Activated CD8-positive, alpha-beta T cell treated with anti-CD3 and anti-CD28 coated beads, Interleukin-2, amount 10 ng/mL, durations not matched to agents 7 days and 5 days (primary cell): ENCODE measurements at regions not wholly inside any gene's neighbourhood (a gene's known extent, or its start where the extent isn't known, plus 50 kb on each side); places are given as distances from the start of the nearest gene placed in this dataset.
"Not testable (repeated sequence)": the region's sequence is repeated elsewhere in the genome, so short reads cannot be mapped to it uniquely, and the experiment has no call there.

Experiments
- ATAC-seq: fragments of 150-1000 bp; cut with Tn5 transposase; one replicate; pipeline ENCODE4 v1.10.0; 2021; ENCODE audit warnings: moderate library complexity
- CTCF ChIA-PET: fragments of 350-600 bp; sonication (Branson Sonifier 250); formaldehyde crosslinking; loops from one replicate; lab custom pipeline; 2021; ENCODE audit warnings: antibody characterized with exemption; lab: Charles Lee
- POLR2A ChIA-PET: fragments of 350-600 bp; sonication (Branson Sonifier 250); formaldehyde crosslinking; loops from one replicate; lab custom pipeline; 2021; ENCODE audit warnings: antibody characterized with exemption; lab: Charles Lee
- DNase-seq: peaks from one replicate; pipeline ENCODE4 v3.0.0-alpha.2; 2020
- H3K27ac Mint-ChIP-seq: one replicate; pipeline ENCODE4 v1.8.0; 2021; ENCODE audit warnings: mild to moderate bottlenecking, mixed read lengths
- H3K27me3 Mint-ChIP-seq: one replicate; pipeline ENCODE4 v1.8.0; 2021; ENCODE audit warnings: low read depth, mixed read lengths
- H3K36me3 Mint-ChIP-seq: one replicate; pipeline ENCODE4 v1.8.0; 2021; ENCODE audit warnings: low read depth, mixed read lengths
- H3K4me1 Mint-ChIP-seq: one replicate; pipeline ENCODE4 v1.8.0; 2021; ENCODE audit warnings: low read depth, mixed read lengths
- H3K4me3 Mint-ChIP-seq: one replicate; pipeline ENCODE4 v1.8.0; 2021; ENCODE audit warnings: mild to moderate bottlenecking, mixed read lengths
- H3K9me3 Mint-ChIP-seq: one replicate; pipeline ENCODE4 v1.8.0; 2022; ENCODE audit warnings: mixed read lengths; ENCODE audit not compliant: insufficient read depth

DNA sequence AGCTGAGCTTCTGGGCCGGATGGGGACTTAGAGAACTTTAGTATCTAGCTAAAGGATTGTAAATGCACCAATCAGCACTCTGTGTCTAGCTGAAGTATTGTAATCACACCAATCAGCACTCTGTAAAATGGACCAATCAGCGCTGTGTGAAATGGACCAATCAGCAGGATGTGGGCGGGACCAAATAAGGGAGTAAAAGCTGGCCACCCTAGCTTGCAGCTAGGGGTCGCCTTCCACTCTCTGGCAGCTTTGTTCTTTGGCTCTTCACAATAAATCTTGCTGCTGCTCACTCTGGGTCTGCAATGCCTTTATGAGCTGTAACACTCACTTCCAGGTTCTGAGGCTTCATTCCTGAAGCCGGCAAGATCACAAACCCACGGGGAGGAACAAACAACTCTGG, 354.0 kb downstream of the PRR16 start:
- Mint-ChIP-seq H3K4me3 (no peak overlapping the region), H3K36me3 (no peaks in the 10 kb centered on the region), H3K27ac (no peak overlapping the region), H3K9me3 (peaks cover 10% of the 10 kb centered on the region), H3K27me3 (no peaks in the 10 kb centered on the region), H3K4me1 (no peaks in the 10 kb centered on the region)
- CTCF ChIA-PET = no interaction called here
- DNase-seq (no peak), ATAC-seq (no peak)
- POLR2A ChIA-PET = no interaction called here

GRCh38 chr5:120823328-120823727, 359.2 kb downstream of the PRR16 start:
- H3K4me1 Mint-ChIP-seq = no peaks in the 10 kb centered on the region
- POLR2A ChIA-PET = no interaction called here
- no peaks in the 10 kb centered on the region for H3K27me3 Mint-ChIP-seq
- H3K36me3 Mint-ChIP-seq = no peaks in the 10 kb centered on the region
- no peak for DNase-seq
- H3K9me3 Mint-ChIP-seq = peaks cover 7% of the 10 kb centered on the region
- no peak for ATAC-seq
- CTCF ChIA-PET = no interaction called here
- H3K27ac Mint-ChIP-seq = no peak overlapping the region
- H3K4me3 Mint-ChIP-seq = no peak overlapping the region

DNA sequence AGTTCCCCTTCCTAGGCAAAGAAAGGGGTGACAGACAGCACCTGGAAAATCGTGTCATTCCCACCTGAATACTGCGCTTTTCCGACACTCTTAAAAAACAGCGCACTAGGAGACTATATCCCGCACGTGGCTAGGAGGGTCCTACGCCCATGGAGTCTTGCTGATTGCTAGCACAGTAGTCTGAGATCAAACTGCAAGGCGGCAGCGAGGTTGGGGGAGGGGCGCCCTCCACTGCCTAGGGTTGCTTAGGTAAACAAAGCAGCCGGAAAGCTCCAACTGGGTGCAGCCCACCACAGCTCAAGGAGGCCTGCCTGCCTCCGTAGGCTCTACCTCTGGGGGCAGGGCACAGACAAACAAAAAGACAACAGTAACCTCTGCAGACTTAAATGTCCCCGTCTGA, 367.5 kb downstream of the PRR16 start:
- H3K4me1 Mint-ChIP-seq, POLR2A ChIA-PET, H3K27ac Mint-ChIP-seq, H3K36me3 Mint-ChIP-seq, CTCF ChIA-PET, H3K9me3 Mint-ChIP-seq, ATAC-seq, H3K4me3 Mint-ChIP-seq, DNase-seq, H3K27me3 Mint-ChIP-seq: not testable (repeated sequence)

DNA sequence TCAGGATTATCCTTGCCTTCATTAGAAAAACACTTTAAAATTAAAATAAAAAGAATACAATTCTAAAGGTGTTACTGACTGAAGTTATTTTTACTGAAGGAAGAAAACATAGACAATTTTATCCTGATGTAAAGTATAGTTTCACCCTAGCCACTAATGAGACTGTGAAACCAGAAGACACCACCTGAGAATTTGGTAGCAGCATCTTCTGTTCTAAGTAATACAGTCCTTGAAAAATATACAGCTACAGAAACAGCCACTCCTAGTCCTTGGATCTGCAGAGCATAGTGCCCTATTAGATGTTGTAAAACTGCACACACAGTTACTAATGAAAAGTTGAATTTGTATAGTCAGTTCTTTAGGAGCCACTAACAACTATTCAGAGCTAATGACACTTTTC, 377.7 kb downstream of the PRR16 start:
- no peaks in the 10 kb centered on the region for H3K27me3 Mint-ChIP-seq

DNA sequence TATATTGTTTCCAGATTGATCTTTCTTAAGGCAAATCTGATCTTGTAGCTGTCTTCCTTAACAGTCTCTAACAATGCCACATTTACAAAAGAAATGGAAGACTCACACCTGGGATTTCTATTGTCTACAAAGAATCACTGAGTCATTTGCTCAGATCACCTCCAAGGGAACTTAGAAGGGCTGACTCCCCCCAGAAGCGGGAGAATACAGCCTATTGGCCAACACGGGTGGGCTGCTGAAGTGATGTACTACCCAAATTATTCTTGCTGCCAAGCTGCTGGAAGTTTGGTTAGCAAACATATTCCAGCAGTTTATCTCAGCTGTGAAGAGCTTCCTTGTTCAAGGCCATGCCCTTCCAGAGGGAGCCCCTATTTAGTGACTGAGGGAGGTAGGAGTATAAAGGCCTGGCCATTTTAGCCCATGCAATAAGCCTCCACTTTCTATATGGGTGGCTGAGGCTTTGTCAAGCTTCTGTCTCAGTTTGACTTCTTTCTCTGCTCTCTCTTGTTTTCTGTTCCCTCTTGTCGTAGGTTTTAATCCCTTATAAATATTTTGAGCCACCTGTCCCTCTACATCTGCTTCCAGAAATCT, 379.4 kb downstream of the PRR16 start:
- no peaks in the 10 kb centered on the region for H3K4me1 Mint-ChIP-seq
- no peak overlapping the region for H3K27ac Mint-ChIP-seq
- H3K36me3 Mint-ChIP-seq = no peaks in the 10 kb centered on the region
- ChIA-PET CTCF (no interaction called here), POLR2A (no interaction called here)
- H3K27me3 Mint-ChIP-seq = no peaks in the 10 kb centered on the region
- no peak overlapping the region for H3K4me3 Mint-ChIP-seq
- no peak for DNase-seq
- no peaks in the 10 kb centered on the region for H3K9me3 Mint-ChIP-seq
- ATAC-seq = no peak

More for the DNA sequence above, 377.7 kb downstream of the PRR16 start:
- Mint-ChIP-seq H3K9me3 (no peaks in the 10 kb centered on the region), H3K36me3 (no peaks in the 10 kb centered on the region), H3K27ac (no peak overlapping the region), H3K4me3 (no peak overlapping the region), H3K4me1 (no peaks in the 10 kb centered on the region)
- ATAC-seq = no peak
- no peak for DNase-seq
- POLR2A ChIA-PET = no interaction called here
- CTCF ChIA-PET = no interaction called here

- ChIA-PET POLR2A (no interaction called here), CTCF (no interaction called here)
- DNase-seq (no peak), ATAC-seq (no peak)
- no peaks in the 10 kb centered on the region for H3K9me3 Mint-ChIP-seq
- no peaks in the 10 kb centered on the region for H3K36me3 Mint-ChIP-seq
- no peaks in the 10 kb centered on the region for H3K27me3 Mint-ChIP-seq
- no peak overlapping the region for H3K4me3 Mint-ChIP-seq
- H3K4me1 Mint-ChIP-seq = no peaks in the 10 kb centered on the region
- H3K27ac Mint-ChIP-seq = no peak overlapping the region
Observed at GRCh38 chr5:120848883-120849282, 384.8 kb downstream of the PRR16 start.

- POLR2A ChIA-PET = no interaction called here
- ATAC-seq = no peak
- H3K36me3 Mint-ChIP-seq = no peaks in the 10 kb centered on the region
- no peaks in the 10 kb centered on the region for H3K4me1 Mint-ChIP-seq
- no peak for DNase-seq
- no peak overlapping the region for H3K4me3 Mint-ChIP-seq
- no peak overlapping the region for H3K27ac Mint-ChIP-seq
- H3K9me3 Mint-ChIP-seq = no peaks in the 10 kb centered on the region
- H3K27me3 Mint-ChIP-seq = no peaks in the 10 kb centered on the region
- CTCF ChIA-PET = no interaction called here
Observed at GRCh38 chr5:120852222-120852860, 388.2 kb downstream of the PRR16 start.

DNA sequence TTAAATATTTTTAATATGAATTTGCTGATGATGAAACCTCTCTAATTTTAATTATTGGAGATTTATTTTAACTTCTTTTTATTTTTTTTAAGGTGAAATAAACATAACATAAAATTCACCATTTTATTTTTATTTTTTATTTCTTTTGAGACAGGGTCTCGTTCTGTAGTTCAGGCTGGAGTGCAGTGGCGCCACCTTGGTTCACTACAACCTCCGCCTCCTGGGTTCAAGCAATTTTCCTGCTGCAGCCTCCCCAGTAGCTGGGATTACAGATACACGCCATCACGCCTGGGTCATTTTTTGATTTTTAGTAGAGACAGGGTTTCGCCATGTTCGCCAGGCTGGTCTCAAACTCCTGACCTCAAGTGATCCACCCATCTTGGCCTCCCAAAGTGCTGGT, 402.9 kb downstream of the PRR16 start:
- DNase-seq (no peak), ATAC-seq (no peak)
- no peak overlapping the region for H3K4me3 Mint-ChIP-seq
- no peak overlapping the region for H3K27ac Mint-ChIP-seq
- H3K9me3 Mint-ChIP-seq = no peaks in the 10 kb centered on the region
- H3K27me3 Mint-ChIP-seq = no peaks in the 10 kb centered on the region
- H3K36me3 Mint-ChIP-seq = no peaks in the 10 kb centered on the region
- H3K4me1 Mint-ChIP-seq = no peaks in the 10 kb centered on the region
- CTCF ChIA-PET = no interaction called here
- POLR2A ChIA-PET = no interaction called here

GRCh38 chr5:120869831-120870230, 405.7 kb downstream of the PRR16 start:
- Mint-ChIP-seq H3K27ac (no peak overlapping the region), H3K36me3 (no peaks in the 10 kb centered on the region), H3K9me3 (no peaks in the 10 kb centered on the region), H3K4me1 (no peaks in the 10 kb centered on the region), H3K4me3 (no peak overlapping the region), H3K27me3 (no peaks in the 10 kb centered on the region)
- DNase-seq (no peak), ATAC-seq (no peak)
- CTCF ChIA-PET = no interaction called here
- POLR2A ChIA-PET = no interaction called here

DNA sequence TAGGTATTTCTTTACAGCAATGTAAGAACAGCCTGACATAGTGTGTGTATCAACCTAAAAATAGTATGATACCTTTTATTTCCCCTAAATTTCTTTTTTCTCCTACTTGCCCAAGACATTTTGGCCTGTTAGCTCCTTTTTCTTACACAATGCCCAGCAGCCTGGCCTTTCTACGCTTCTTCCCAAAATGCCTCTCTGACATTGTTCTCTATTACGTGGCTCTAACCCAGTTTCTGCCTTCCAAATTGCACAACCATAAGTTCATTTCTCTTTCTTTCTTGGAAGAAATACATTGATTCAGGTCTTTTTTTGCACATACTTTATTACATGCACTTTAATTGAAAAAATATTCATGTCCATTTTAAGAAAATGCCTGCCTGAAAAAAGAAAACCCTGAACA, 408.2 kb downstream of the PRR16 start:
- ATAC-seq (no peak), DNase-seq (no peak)
- POLR2A ChIA-PET = no interaction called here
- no peaks in the 10 kb centered on the region for H3K9me3 Mint-ChIP-seq
- no peak overlapping the region for H3K27ac Mint-ChIP-seq
- no peaks in the 10 kb centered on the region for H3K36me3 Mint-ChIP-seq
- H3K4me3 Mint-ChIP-seq = no peak overlapping the region
- CTCF ChIA-PET = no interaction called here
- H3K4me1 Mint-ChIP-seq = no peaks in the 10 kb centered on the region
- no peaks in the 10 kb centered on the region for H3K27me3 Mint-ChIP-seq

- DNase-seq = no peak
- POLR2A ChIA-PET = no interaction called here
- no peaks in the 10 kb centered on the region for H3K36me3 Mint-ChIP-seq
- CTCF ChIA-PET = no interaction called here
- no peaks in the 10 kb centered on the region for H3K27me3 Mint-ChIP-seq
- H3K9me3 Mint-ChIP-seq = no peaks in the 10 kb centered on the region
- H3K27ac Mint-ChIP-seq = no peak overlapping the region
- no peak for ATAC-seq
- no peak overlapping the region for H3K4me3 Mint-ChIP-seq
- no peaks in the 10 kb centered on the region for H3K4me1 Mint-ChIP-seq
Observed at GRCh38 chr5:120873083-120873482, 409.0 kb downstream of the PRR16 start.

DNA sequence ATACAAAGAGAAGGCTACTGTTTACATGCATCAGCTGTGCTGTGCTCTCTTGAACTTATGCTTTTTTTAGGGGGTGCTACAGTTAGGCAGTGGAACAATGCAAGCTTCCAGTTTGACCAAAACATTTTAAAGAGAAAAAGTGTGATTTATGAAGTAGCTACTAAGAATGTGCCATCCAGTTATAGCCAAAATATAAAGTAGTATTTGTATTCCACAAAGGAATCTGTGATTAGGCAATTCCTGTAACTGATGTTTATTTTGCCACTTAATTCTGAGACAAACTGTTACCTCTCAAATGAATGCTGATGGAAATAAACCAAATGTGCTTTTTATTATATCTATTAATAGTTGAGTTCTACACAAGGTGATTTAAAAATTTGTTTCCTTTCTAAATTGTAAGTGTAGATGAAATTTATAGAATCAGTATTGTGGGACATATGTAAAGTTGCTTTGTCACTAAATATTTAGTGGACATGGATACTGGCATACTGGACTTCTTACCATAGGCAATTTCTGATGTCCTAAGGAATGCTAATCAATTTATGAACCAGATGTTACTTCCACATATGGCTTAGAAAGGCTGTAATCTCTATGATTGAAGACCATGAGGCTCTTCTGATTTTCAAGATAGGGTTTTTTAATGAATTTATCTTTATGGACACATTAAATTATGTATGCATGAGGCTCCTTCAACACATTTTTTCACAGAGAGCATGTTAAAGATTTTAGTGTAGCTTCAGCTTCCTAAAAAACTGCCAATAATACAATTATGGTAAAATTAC, 410.2 kb downstream of the PRR16 start:
- no peak overlapping the region for H3K4me3 Mint-ChIP-seq

More for the DNA sequence above, 410.2 kb downstream of the PRR16 start:
- ChIA-PET POLR2A (no interaction called here), CTCF (no interaction called here)
- Mint-ChIP-seq H3K27ac (no peak overlapping the region), H3K27me3 (no peaks in the 10 kb centered on the region), H3K4me1 (no peaks in the 10 kb centered on the region), H3K36me3 (no peaks in the 10 kb centered on the region), H3K9me3 (no peaks in the 10 kb centered on the region)
- no peak for DNase-seq
- ATAC-seq = no peak
